CD4-positive, alpha-beta T cell treated with Interferon alpha-2 for 1 hour (primary cell): ENCODE measurements at regions not wholly inside any gene's neighbourhood (a gene's known extent, or its start where the extent isn't known, plus 50 kb on each side); places are given as distances from the start of the nearest gene placed in this dataset.
"Not testable (repeated sequence)": the region's sequence is repeated elsewhere in the genome, so short reads cannot be mapped to it uniquely, and the experiment has no call there.

ENCODE experiments used
- DNase-seq, 2 donors: peaks; one replicate each; pipeline ENCODE4 v3.0.0-alpha.2; 2020 to 2022

DNA sequence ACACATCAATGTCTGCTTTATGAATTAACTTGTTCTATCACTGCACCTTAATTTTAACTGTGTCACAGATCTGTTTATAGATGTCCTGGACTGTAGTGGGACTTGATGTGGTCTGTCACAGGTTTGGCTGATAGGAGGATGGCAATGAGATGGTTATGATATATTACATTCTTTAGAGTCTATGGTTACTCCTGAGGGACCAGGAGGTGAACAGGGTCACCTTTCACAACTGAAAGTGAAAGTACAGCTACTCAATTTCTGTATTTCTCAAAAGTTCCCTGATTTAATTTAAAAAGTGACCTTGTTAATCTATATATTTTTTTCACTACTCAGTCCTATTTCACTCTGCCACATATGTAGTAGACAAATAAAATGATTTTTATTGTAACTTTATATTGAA, 1284.1 kb upstream of the GYPC start:
- DNase-seq, result no peak

DNA sequence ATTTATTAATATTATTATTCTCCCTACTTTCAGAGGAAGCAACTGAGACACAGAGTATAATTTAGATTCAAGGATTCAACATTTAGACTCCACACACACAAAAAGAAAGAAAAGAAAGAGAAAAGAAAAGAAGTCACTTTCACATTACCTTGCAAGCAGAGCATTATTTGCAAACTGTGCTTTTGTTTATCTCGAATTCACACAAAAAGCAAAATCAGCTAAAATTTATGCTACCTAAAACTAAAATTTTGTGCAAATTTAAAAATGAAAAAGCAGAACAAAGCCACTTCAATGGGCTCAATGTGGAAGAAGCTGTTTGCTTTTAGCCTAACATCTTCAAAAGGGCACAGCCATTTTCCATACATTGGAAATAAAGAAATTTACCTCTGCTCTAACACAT, 1282.7 kb upstream of the GYPC start:
- DNase-seq, result no peak

DNA sequence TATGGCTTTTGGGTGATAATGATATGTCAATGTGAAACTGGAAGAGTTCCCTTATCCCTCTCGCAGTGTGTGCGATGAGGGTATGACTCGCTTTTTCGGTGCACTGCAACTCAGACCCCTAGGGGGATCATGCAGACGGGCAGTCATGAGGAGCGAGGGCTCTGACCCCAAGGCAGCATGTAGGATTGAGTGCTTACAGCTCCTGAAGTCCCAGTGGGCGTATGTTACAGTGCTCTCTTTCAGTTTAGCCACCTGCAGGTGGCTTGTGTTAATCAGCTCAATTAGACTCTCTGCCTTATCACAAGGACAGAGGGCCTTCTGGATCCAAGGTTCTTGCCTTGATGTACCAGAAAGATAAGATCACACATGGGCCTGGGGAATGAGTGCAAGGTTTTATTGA, 1269.9 kb upstream of the GYPC start:
- no peak for DNase-seq

DNA sequence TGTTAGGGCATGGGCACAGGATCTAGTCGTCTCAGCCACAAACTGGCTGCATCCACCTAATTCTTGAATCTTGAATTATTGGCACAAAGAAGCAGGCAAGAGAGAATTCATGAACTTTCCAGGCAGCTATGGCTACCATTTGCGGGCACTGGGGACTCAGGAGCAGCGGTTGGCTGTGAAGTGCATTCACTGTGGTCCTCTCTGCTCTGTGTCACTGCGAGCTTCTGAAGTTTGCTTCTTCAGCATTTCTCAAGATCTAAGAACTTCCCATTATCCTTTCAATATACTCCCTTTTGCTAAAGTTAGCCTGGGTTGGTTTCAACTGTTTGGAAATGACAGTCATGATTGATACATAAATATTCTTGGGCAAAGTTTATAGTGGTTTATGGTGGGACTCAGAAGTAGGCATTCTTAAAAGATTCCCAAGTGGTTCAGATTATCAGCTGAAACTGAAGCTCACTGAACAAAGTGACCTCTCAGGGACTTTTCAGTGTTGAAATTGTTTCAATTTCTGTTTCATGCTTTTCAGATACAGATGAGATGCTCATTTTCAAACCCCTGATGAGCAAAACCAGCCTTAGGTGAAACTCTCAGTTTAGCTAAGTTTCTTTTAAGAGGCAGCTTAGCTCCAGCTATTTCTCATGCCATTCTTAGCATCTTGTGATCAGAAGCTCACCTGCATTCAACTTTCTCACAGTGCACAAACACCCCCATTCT, 1258.3 kb upstream of the GYPC start:
- no peak for DNase-seq

DNA sequence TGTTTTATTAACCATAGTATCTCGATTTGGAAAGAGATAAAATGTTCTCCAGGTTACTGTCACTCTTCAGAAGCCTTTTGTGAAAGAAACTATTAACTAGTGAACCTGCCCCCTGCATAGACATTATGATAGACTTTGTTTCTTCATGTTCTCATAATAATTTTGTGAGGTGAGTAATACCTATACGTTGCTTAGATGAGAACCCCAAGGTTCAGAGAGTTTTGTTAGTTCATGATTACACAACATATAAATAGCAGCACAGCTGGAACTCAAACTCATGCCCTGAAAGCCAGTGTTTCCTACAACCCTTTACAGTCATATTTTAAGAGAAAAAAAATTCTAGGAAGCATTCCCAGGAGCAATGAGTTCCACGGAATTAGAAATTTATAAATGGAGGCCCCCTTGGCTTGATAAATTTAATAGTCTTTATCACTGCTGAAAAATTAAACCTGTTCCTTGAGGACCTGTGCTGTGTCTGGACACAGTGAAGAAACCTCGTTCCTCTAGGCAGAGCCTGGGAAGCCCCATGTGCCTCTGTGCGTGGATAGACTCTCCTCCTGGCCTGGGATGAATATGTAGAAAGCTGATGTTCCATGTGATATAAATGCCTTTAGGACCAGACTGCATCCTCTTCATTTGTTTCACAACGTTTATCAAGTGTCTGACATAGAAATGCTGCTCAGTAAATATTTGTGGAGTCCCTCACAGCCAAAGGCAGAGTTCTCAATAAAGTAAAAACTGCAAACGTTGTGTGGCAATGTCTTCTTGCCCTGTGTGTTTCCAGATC, 1257.0 kb upstream of the GYPC start:
- no peak for DNase-seq

DNA sequence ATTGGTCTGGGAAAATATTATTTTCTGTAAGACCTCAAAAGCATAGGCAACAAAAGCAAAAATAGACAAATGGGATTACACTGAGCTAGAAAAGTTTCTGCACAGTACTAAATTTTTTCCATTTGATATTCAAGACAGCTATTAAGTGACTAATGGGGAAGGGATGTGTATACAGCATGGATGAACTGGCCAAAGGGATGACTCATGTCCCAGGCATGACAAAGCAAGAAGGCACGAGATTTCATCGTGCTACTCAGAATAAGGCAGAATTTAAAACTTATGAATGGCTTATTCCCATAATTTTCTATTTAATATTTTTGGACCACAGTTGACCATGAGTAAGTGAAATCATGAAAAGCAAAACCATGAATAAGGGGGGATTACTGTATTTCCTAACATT, 1250.1 kb upstream of the GYPC start:
- DNase-seq, result no peak

DNA sequence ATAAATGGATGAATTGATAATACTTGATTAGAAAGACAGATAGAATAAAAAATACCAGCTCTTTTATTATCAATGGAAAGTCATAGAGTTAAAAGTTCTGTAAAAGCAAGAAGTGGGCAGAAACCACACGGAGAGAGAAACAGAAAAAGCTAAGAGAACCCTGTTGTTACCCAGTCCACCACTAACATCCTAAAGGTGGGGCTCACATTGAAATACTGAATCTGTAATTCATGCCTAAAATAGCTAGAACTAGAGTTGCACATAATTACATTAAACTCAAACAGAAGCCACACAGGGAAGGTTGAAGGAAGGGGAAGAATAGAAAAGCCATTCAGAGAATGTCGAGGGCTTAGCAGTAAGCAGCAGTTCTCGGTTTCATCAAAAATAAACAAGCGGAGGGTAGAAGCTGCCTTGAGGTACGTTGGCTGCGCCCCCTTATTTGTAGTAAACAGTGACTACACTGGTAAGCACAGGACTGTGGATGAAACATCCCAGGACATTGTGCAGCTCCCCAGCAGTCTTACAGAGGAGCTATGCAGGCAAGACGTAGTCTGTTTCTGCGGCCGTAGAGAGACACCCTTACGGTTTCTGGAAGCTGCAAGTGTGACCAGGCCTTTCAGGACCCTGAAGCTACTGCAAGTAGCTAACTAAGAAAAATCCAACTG, 1247.0 kb upstream of the GYPC start:
- no peak for DNase-seq

DNA sequence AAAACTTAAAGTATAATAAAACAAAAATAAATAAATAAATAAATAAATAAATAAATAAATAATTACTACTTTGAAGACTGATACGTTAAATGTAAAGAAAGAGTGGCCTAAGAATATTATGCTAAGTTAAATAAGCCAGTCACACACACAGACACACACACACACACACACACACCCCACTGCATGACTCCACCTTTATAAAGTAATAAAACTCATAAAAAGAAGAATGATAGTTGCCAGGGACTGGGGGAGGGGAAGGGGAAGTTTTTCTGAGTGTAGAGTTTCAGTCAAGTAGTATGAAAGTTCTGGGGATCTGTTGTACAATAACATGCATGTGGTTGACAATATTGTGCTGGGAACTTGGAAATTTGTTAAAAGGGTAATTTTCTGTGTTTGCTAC, 1237.5 kb upstream of the GYPC start:
- DNase-seq, result no peak

DNA sequence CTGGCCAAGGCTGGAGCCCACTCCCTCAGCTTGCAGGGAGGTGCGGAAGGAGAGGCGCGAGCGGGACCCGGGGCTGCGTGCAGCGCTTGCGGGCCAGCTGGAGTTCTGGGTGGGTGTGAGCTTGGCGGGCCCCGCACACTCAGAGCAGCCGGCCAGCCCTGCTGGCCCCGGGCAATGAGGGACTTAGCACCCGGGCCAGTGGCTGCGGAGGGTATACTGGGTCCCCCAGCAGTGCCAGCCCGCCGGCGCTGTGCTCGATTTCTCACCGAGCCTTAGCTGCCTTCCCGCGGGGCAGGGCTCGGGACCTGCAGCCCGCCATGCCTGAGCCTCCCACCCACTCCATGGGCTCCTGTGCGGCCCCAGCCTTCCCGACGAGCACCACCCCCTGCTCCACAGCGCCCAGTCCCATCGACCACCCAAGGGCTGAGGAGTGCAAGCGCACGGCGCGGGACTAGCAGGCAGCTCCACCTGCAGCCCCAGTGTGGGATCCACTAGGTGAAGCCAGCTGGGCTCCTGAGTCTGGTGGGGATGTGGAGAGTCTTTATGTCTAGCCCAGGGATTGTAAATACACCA, 1233.7 kb upstream of the GYPC start:
- not testable (repeated sequence) for DNase-seq

DNA sequence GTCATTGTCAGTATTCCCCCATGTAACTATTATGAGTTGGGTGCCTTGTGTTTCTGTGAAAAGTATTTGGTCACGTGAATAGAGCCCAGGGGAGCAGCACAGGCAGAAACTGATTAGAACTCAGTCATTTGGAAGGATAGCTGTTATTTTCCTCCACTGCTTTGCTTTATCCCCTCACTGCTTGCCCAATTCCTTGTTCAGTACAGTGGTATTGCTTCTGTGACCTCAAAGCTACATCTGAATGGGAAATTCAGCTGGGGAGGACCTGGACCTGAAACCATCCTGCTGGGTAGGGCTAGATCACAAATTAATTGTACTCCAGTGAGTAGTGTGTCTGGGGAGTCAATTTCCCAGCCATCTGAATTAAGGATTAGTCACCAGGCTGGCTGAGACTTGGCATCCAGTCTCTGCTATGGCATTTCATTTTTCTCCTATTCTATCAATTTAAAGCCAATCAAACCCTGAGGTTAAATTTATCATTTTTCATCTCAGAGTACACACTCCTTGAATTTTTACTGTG, 1231.6 kb upstream of the GYPC start:
- no peak for DNase-seq

DNA sequence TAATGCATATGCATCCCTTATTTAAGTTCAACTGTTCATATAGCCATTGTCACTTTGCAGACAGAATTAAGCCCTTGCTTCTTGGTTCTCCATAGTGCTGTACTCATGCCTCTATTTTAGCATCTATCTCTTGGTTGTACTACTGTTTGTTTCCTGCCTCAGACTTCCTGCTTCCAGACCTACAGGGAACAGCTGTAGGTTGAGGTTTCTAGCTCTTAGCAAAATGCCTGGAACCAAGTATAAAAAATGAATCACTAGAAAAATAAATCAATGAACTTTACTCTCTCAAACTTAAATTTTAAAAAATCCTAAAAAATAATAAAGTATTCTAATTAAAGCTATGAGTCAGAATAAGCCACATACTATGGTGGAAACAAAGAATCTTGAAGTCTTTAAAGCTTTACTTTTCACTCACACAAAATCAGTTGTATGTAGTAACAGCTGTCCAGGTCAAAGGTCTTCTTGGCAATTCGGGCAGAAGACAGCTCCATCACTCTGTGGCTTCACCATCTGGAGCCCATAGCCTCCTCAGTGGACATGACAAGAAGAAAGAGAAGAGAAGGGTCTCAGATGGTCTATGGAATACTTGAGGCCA, 1228.1 kb upstream of the GYPC start:
- no peak for DNase-seq

DNA sequence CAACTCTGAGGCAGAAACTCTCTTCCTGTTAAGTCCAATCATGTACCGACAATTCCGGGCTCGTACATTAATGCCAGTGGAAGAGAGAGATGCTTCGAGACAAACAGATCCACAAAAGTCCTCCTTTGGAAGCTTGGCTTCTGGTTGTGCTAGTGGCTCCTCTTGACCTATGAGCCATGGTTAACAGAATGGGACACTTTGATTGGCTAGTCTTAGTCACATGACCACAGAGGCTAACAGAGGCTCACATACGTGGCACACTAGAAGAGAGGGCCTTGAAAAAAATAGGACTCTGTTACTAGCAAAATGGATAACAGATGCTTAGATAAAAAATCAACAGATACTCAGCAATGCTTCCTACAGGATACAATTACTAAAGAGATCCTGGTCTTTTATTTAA, 1211.9 kb upstream of the GYPC start:
- DNase-seq, result no peak

DNA sequence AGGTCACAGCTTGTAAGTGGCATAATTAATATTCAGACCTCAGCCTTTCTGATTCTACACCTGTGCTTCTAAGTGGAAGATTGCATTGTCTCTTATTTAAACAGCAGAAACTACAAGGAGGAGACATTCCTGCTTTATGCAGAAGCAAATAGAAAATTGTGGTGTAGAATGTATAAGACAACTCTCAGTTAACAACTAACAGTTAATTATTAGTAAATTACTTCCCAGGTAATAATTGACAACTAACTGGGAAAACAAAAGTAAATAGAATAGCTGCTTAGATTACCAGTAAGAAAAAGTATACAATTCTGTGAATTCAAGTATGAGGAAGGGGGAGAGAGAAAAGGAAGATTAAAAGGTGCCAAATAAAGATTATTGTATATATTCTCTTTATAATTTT, 1210.5 kb upstream of the GYPC start:
- DNase-seq, result no peak

DNA sequence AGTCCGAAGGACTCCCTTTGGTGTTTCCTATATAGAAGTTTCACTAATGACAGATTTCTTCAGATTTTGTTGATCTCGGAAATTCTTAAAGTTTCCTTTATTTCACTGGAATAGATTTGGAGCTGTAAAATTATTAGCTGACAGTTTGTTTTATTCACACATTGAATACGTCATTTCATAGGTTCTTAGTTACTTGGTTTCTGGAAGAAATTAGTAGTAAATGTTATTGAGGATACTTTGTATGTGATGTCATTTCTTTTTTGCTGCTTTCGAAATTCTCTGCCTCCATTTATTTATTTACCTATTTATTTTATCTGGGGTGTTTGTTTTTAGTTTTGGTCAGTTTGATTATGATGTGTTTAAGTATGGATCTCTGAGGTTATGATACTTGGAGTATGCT, 1205.9 kb upstream of the GYPC start:
- DNase-seq, result no peak

DNA sequence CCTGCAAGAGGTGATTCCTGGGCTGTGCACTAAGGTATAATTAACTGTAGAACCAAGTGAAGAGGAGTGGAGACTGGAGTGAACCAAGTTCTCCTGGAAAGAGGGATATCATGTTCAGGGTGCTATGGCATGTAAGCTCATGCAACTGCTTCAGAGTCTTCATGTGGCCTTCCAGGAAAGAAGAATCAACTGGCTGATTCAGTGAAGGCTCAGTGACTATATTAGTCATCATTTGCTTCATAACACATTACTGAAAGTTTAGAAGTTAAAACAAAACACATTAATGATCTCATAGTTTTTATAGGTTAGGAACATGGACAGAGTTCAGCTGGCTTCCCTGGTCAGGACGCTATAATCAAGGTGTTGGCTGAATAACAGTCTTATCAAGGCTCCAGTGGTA, 1200.8 kb upstream of the GYPC start:
- DNase-seq, result no peak

DNA sequence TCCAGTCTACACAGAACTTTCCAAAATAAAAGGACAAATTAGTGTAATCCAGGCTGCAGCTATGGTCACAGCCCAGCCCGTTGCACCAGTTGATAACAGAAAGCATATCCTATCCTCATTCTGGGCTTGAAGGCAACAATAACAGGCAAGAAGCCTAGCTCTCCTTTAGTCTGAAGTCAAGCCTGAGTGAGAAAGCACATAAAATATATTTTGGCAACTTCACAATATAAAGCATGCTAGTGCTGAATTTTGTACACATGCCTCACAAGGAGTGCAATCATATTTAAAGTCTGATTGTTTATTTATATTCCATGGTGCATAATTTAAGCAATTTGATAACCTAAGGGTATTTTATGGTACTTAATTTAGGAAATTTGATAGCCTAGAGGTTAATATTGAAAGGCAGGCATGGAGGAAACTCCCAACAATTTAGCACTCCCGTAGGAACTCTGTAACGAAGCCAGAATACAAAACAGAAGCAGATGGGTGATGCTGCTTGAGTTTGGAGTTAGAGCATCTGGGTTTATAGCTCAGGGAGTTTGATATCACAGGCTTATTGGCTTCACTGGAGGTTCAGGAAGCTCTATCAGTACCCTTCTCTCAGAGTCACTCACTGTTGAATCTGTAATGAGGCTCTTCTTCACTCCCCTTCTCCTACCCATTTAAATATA, 1199.1 kb upstream of the GYPC start:
- no peak for DNase-seq

DNA sequence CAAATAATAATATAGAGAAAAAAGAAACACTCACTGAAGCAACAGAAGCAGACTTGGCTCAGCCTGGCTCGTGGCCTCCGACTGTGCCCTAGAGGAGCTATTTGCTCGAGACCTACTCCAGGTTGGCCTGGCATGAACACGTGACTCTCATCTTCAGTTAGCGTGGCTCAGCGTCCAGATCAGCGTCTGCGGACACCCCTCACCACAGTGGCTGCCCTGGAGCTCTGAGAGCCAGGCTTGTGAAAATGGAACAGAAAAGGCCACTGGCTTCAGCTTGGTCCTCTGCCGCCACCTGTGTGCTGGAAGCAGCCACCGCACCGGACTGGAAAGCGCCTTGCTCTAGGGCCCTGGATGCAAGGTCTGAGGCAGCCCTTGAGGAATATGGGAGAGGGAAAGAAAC, 1184.0 kb upstream of the GYPC start:
- no peak for DNase-seq

DNA sequence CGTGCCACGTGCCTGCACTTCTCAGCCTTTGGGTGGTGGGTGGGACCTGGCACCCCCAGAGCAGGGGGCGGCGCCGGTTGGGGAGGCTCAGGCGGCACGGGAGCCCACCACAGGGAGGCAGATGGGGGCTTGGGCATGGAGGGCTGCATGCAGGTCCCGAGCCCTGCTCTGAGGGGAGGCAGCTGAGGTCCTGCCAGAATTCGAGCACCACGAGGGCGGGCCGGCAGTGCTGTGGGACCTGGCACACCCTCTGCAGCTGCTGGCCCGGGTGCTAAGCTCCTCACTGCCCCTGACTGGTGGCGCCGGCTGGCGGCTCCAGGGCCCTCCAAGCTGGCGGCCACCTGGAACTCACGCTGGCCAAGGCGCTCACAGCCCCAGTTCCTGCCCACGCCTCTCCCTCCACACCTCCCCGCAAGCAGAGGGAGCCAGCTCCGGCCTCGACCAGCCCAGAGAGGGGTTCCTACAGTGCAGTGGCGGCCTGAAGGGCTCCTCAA, 1176.8 kb upstream of the GYPC start:
- DNase-seq, result no peak

DNA sequence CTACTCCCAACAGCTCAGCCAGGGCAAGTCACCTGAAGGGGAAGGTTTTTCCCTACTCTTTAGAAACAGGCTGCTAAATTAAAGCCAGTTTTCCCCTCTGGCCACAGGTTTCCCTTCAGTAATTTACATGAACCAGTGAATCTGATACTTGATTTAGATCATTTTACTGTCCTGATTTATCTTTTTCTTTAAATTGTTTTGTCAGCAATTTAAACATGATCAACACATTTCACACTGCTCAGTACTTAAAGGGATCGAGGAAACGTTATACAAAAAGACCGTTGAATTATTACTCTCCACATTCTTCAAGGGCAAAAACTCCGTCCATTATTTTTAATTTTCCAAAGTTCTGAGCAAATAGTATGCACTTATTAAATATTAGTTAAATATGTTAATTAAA, 1165.7 kb upstream of the GYPC start:
- DNase-seq, result no peak

DNA sequence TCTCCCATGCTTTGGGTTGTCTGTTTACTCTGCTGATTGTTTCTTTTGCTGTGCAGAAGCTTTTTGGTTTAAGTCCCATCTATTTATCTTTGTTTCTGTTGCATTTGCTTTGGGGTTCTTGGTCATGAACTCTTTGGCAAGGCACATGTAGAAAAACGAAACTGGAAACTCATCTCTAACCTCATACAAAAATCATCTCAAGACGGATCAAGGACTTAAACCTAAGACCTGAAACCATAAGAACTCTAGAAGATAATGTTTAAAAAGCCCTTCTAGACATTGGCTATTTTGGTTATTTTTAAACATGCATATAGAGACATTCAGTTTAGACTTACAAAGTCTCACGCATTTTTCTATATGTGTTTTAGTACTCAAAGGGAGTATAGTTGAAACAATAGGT, 1164.3 kb upstream of the GYPC start:
- DNase-seq, result no peak

DNA sequence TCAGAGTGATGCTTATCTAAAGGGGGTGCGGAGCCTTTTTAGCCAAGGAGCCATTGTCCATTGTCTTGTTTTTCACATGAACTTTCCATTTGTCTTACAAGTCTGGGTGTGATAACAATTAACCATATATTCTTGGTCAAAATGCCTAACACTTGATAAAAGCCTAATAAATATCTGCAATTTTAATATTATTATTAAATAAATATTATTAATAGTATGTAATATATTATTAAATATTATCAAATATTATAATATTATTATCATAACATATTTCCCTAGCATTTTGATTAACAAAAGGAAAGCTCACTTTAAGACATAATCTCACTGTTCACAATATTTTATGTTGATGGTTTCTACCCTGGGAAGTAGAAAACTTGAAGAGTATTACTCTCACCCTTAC, 1143.6 kb upstream of the GYPC start:
- DNase-seq, result no peak

DNA sequence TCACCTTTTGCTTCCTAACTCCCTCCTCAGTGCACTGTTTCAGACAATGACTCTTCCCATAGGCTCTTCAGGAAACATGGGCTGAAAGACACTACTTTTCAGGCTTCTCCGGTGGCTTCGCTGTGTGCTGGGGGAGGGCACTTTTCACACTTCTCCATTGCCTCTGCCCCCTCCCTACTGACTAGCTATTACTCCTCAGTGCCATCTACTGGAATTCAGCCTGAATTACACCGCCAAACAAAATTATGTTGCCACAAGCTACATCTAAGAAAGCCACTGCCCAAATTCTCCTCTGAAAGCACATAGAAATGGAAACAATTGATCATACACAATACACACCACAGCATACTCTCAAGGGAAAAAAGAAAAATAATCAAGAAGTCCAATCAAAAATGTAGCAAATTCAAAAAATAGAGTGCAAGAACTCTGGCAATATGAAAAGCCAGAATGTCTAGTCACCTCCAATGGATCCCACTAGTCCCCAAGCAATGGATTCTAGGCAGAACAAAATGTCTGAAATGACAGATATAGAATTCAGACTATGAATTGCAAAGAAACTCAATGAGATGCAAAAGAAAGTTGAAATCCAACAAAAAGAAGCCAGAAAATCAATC, 1139.4 kb upstream of the GYPC start:
- no peak for DNase-seq
